ENCODE measurements at regions not wholly inside any gene's neighbourhood (a gene's known extent, or its start where the extent isn't known, plus 50 kb on each side); places are given as distances from the start of the nearest gene placed in this dataset.

DNA sequence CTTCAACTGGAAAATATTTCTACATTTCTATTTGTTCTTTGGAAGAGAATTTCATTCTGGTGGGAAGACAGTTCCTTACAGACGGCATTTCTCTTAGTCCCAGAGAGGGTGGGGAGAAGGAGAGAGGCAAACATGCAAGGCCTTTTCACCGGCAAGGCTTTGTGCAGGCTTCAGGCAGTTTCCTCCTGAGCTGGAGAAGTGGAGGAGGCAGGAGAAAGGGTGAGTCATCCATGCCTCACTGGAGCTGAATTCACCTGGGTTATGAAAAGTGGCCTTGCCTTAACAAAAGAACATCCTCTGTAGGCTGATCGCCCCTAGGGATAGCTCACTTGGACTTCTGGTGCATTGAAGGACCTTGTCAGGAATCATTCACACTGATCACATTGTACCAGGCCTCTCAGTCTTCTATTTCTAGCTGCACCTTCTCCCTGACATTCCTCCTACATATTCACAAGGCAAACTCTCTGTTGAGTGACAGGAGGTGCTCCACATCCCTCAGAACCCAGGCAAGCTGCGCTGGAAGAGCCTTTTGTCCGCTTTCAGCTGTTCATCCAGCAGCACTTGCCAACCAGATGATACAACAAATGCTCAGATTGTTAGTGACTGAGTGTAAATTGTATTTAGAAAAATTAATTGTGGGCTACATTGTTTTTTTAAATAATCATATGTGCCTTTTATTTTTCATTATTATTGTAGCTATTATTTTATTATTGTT lies 796.1 kb downstream of the DCDC2C start:
- Histone ChIP-seq H3K79me2 (ENCODE audit: insufficient read depth, low read length) (no peaks in the 10 kb centered on the region), H2AFZ (ENCODE audit: low read depth, low read length, poor library complexity, severe bottlenecking) (no peak overlapping the region), H3K9me2 (ENCODE audit: insufficient read depth) (no peaks in the 10 kb centered on the region), H3K4me1 (ENCODE audit: control insufficient read depth in 1 of 2, insufficient read depth in 2 of 2, low read length in 2 of 2) (no peaks in the 10 kb centered on the region), H3K27me3 (ENCODE audit: insufficient read depth, low read length) (no peaks in the 10 kb centered on the region), H4K20me1 (ENCODE audit: insufficient read depth) (no peaks in the 10 kb centered on the region), H3K27ac (ENCODE audit: low read depth, low read length) (no peak overlapping the region), H3K36me3 (ENCODE audit: control insufficient read depth in 1 of 2, insufficient read depth in 2 of 2, low read length in 2 of 2) (no peaks in the 10 kb centered on the region), H3K9ac (ENCODE audit: low read length) (no peak overlapping the region), H3K4me2 (ENCODE audit: low read length) (no peak overlapping the region), H3K9me3 (ENCODE audit: control insufficient read depth in 1 of 2, insufficient read depth in 1 of 2, low read depth in 1 of 2, low read length in 2 of 2) (peaks cover 0 to 17% of the 10 kb centered on the region in 2 experiments; a peak in 2 of 4 replicates), H3K4me3 (replicated peaks in 1 of 2; ENCODE audit: low read depth in 1 of 2, low read length in 2 of 2) (no peak overlapping the region)
- ATAC-seq (no peak), DNase-seq (ENCODE audit: low read depth, low spot score) (no peak)
- no peak for TF ChIP-seq ZBTB33 (IDR thresholded peaks at IDR 0.05; ENCODE audit: extremely low read depth, insufficient replicate concordance, low read length)
- no peak for TF ChIP-seq TCF7L2 (IDR thresholded peaks at IDR 0.05; ENCODE audit: borderline replicate concordance, extremely low read depth, insufficient read depth, insufficient read length)
- TF ChIP-seq SIN3A (IDR thresholded peaks at IDR 0.05; ENCODE audit: low read depth): no peak
- TF ChIP-seq RAD21 (IDR thresholded peaks at IDR 0.05; ENCODE audit: low read depth): no peak
- TF ChIP-seq ELF1 (IDR thresholded peaks at IDR 0.05; ENCODE audit: borderline replicate concordance, low read depth): no peak
- TF ChIP-seq SP1 (IDR thresholded peaks at IDR 0.05; ENCODE audit: low read depth): no peak
- TF ChIP-seq, protein P1, sequence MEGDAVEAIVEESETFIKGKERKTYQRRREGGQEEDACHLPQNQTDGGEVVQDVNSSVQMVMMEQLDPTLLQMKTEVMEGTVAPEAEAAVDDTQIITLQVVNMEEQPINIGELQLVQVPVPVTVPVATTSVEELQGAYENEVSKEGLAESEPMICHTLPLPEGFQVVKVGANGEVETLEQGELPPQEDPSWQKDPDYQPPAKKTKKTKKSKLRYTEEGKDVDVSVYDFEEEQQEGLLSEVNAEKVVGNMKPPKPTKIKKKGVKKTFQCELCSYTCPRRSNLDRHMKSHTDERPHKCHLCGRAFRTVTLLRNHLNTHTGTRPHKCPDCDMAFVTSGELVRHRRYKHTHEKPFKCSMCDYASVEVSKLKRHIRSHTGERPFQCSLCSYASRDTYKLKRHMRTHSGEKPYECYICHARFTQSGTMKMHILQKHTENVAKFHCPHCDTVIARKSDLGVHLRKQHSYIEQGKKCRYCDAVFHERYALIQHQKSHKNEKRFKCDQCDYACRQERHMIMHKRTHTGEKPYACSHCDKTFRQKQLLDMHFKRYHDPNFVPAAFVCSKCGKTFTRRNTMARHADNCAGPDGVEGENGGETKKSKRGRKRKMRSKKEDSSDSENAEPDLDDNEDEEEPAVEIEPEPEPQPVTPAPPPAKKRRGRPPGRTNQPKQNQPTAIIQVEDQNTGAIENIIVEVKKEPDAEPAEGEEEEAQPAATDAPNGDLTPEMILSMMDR (IDR thresholded peaks at IDR 0.05 in 2 of 3, conservative IDR thresholded peaks at IDR 0.05 in 1 of 3; ENCODE audit: borderline replicate concordance in 1 of 3, insufficient read depth in 1 of 3, low read depth in 2 of 3, low read length in 2 of 3): no peak
- TF ChIP-seq, protein P2, sequence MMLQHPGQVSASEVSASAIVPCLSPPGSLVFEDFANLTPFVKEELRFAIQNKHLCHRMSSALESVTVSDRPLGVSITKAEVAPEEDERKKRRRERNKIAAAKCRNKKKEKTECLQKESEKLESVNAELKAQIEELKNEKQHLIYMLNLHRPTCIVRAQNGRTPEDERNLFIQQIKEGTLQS (IDR thresholded peaks at IDR 0.05): no peak
- TF ChIP-seq, protein P3, sequence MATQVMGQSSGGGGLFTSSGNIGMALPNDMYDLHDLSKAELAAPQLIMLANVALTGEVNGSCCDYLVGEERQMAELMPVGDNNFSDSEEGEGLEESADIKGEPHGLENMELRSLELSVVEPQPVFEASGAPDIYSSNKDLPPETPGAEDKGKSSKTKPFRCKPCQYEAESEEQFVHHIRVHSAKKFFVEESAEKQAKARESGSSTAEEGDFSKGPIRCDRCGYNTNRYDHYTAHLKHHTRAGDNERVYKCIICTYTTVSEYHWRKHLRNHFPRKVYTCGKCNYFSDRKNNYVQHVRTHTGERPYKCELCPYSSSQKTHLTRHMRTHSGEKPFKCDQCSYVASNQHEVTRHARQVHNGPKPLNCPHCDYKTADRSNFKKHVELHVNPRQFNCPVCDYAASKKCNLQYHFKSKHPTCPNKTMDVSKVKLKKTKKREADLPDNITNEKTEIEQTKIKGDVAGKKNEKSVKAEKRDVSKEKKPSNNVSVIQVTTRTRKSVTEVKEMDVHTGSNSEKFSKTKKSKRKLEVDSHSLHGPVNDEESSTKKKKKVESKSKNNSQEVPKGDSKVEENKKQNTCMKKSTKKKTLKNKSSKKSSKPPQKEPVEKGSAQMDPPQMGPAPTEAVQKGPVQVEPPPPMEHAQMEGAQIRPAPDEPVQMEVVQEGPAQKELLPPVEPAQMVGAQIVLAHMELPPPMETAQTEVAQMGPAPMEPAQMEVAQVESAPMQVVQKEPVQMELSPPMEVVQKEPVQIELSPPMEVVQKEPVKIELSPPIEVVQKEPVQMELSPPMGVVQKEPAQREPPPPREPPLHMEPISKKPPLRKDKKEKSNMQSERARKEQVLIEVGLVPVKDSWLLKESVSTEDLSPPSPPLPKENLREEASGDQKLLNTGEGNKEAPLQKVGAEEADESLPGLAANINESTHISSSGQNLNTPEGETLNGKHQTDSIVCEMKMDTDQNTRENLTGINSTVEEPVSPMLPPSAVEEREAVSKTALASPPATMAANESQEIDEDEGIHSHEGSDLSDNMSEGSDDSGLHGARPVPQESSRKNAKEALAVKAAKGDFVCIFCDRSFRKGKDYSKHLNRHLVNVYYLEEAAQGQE (IDR thresholded peaks at IDR 0.05; ENCODE audit: low read depth): no peak
- TF ChIP-seq CEBPB (IDR thresholded peaks at IDR 0.05; ENCODE audit: low read depth): no peak
- RAD21 ChIA-PET (ENCODE audit: low non-redundant PET in 1 of 2, low total read pairs in 2 of 2, uncharacterized antibody in 2 of 2, unreplicated experiment in 2 of 2): no interaction called here
- intact Hi-C loops (cut with micrococcal nuclease): no loop called here
- POLR2A ChIA-PET: no interaction called here
- no TSS peak for BruUV-seq (replicated peaks)
- CTCF ChIA-PET: no interaction called here
